HepG2 (cell line): ENCODE measurements at regions not wholly inside any gene's neighbourhood (a gene's known extent, or its start where the extent isn't known, plus 50 kb on each side); places are given as distances from the start of the nearest gene placed in this dataset.

ENCODE experiments used
- CERS6 ChIP-seq: sonication (generic); formaldehyde crosslinking; IDR thresholded peaks from 2 replicates; pipeline ENCODE4 v1.5.0; 2020; ENCODE audit warnings: missing genetic modification reagents
- CTCF ChIP-seq: sonication (generic); formaldehyde crosslinking; IDR thresholded peaks from 2 replicates; pipeline ENCODE4 v1.5.0; 2020; ENCODE audit warnings: mild to moderate bottlenecking, missing genetic modification reagents, moderate library complexity
- EZH2 ChIP-seq: conservative IDR thresholded peaks from 2 replicates; pipeline ENCODE4 v1.6.1; 2012; ENCODE audit warnings: mild to moderate bottlenecking, low read depth, low read length, moderate library complexity
- IRF1 ChIP-seq: sonication (generic); formaldehyde crosslinking; IDR thresholded peaks from 2 replicates; pipeline ENCODE4 v1.4.0; 2020; ENCODE audit warnings: low read depth, mild to moderate bottlenecking, missing genetic modification reagents
- IRX3 ChIP-seq: sonication (generic); formaldehyde crosslinking; IDR thresholded peaks from 2 replicates; pipeline ENCODE4 v1.8.1; 2023; ENCODE audit warnings: mild to moderate bottlenecking, low read depth, missing genetic modification reagents, borderline replicate concordance
- TAF1 ChIP-seq: sonication (generic); formaldehyde crosslinking; IDR thresholded peaks from 2 replicates; pipeline ENCODE4 v1.4.0; 2020; ENCODE audit warnings: missing genetic modification reagents
- YY1 ChIP-seq: IDR thresholded peaks from 2 replicates; pipeline ENCODE4 v1.6.1; 2011; ENCODE audit warnings: low read length, low read depth, moderate library complexity, mild to moderate bottlenecking; ENCODE audit not compliant: insufficient read depth, insufficient replicate concordance

- TF ChIP-seq TAF1 (no peak), YY1 (no peak), IRX3 (CRISPR knock-in tag) (no peak), IRF1 (CRISPR knock-in tag) (no peak), CERS6 (CRISPR knock-in tag) (no peak), EZH2 (no peak), CTCF (no peak)
Measured at GRCh38 chr9:118336250-118336942, 632.2 kb downstream of the TLR4 start.
